D721Med (cell line): ENCODE measurements at regions not wholly inside any gene's neighbourhood (a gene's known extent, or its start where the extent isn't known, plus 50 kb on each side); places are given as distances from the start of the nearest gene placed in this dataset.
"Not testable (repeated sequence)": the region's sequence is repeated elsewhere in the genome, so short reads cannot be mapped to it uniquely, and the experiment has no call there.

ENCODE experiments used
- DNase-seq: peaks from one replicate; pipeline ENCODE4 v3.0.0; 2011; ENCODE audit warnings: low spot score; ENCODE audit not compliant: insufficient read length
- FAIRE-seq: peaks from 2 replicates; lab custom pipeline; 2011; peaks lifted over from hg19 to GRCh38; lab: Jason Lieb, UNC
- CTCF ChIP-seq: IDR thresholded peaks from 2 replicates; pipeline ENCODE4 v1.5.1; 2012; ENCODE audit warnings: mild to moderate bottlenecking, control low read depth; ENCODE audit not compliant: insufficient read depth; ENCODE audit errors: missing control alignments

- DNase-seq: no peak
- no peak for TF ChIP-seq CTCF
- FAIRE-seq: no peak
Observed at GRCh38 chr3:106129939-106130338, 261.1 kb upstream of the CBLB start.

- no peak for DNase-seq
- no peak for TF ChIP-seq CTCF
- FAIRE-seq: no peak
Observed at GRCh38 chr3:106130384-106131198, 261.8 kb upstream of the CBLB start.

GRCh38 chr3:106135451-106136160 lies 266.8 kb upstream of the CBLB start:
- no peak for FAIRE-seq
- TF ChIP-seq CTCF: no peak
- DNase-seq: no peak

- FAIRE-seq (no peak), DNase-seq (no peak)
- TF ChIP-seq CTCF: no peak
Observed at GRCh38 chr3:106139826-106140225, 271.0 kb upstream of the CBLB start.

- FAIRE-seq: no peak
- TF ChIP-seq CTCF: no peak
- no peak for DNase-seq
Observed at GRCh38 chr3:106140431-106140830, 271.6 kb upstream of the CBLB start.

- FAIRE-seq: no peak
- no peak for TF ChIP-seq CTCF
- DNase-seq: no peak
Observed at GRCh38 chr3:106144030-106144429, 275.2 kb upstream of the CBLB start.

- not testable (repeated sequence) for DNase-seq, FAIRE-seq
Observed at GRCh38 chr3:106148440-106149082, 279.7 kb upstream of the CBLB start.
